Cardiac fibroblast (primary cell): ENCODE measurements at regions not wholly inside any gene's neighbourhood (a gene's known extent, or its start where the extent isn't known, plus 50 kb on each side); places are given as distances from the start of the nearest gene placed in this dataset.

Source experiments
- DNase-seq, 2 donors: peaks; one replicate each; pipeline versions ENCODE4 v3.0.0 to v3.0.0-alpha.2; 2010; ENCODE audit warnings: low read depth in 2 of 2
- H3K4me3 ChIP-seq, 2 donors: replicated peaks in 1 of 2; 1 replicate in 1 of 2; 2 replicates in 1 of 2; pipeline ENCODE4 v1.5.1; 2011; ENCODE audit warnings: low read depth in 2 of 2, low read length in 2 of 2, mild to moderate bottlenecking in 2 of 2, moderate library complexity in 1 of 2
- TF ChIP-seq, protein P1 (sequence below): IDR thresholded peaks from one replicate; pipeline ENCODE4 v1.5.1; 2011; ENCODE audit warnings: low read depth, mild to moderate bottlenecking, low read length, inconsistent platforms

DNA sequence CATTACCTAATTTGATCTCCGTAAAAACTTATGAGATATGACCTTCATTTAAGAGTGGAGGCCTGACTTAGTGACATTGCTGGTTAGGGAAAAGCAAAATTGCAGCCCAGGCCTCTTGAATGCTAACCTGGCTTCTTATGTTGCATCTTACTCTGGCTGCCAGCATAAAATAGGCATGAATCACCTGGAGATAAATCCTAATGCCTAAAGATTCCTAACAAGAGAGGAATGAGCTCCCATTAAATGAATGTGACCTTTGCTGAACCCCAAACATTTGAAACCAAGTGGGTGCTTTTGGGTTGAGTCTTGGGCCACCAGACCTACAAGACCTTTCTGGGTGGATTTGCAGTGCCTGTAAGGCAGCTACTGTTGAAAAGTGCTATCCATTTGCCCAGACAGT lies 1145.6 kb upstream of the TENM4 start:
- no peak for DNase-seq
- TF ChIP-seq, protein P1, sequence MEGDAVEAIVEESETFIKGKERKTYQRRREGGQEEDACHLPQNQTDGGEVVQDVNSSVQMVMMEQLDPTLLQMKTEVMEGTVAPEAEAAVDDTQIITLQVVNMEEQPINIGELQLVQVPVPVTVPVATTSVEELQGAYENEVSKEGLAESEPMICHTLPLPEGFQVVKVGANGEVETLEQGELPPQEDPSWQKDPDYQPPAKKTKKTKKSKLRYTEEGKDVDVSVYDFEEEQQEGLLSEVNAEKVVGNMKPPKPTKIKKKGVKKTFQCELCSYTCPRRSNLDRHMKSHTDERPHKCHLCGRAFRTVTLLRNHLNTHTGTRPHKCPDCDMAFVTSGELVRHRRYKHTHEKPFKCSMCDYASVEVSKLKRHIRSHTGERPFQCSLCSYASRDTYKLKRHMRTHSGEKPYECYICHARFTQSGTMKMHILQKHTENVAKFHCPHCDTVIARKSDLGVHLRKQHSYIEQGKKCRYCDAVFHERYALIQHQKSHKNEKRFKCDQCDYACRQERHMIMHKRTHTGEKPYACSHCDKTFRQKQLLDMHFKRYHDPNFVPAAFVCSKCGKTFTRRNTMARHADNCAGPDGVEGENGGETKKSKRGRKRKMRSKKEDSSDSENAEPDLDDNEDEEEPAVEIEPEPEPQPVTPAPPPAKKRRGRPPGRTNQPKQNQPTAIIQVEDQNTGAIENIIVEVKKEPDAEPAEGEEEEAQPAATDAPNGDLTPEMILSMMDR: no peak
- H3K4me3 ChIP-seq: no peak overlapping the region

DNA sequence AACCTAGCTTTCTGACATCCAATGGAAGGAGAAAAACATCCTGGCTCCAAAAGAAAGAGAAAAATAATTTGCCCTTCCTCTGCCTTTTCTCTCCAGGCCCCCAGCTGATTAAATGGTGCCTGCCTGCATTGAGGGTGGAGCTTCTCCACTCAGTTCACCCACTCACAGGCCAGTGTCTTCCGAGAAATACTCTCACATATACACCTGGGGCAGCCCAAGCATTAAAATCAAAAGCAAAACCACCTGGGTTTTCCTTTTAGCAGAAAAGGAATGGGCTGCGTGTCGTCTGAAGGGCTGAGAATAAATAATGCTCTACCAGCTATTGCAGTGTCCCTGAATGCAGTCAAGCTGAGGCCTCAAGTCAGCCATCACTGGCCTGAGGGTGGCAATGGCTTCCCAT lies 1143.8 kb upstream of the TENM4 start:
- TF ChIP-seq, protein P1: no peak
- H3K4me3 ChIP-seq: no peak overlapping the region
- DNase-seq: no peak

DNA sequence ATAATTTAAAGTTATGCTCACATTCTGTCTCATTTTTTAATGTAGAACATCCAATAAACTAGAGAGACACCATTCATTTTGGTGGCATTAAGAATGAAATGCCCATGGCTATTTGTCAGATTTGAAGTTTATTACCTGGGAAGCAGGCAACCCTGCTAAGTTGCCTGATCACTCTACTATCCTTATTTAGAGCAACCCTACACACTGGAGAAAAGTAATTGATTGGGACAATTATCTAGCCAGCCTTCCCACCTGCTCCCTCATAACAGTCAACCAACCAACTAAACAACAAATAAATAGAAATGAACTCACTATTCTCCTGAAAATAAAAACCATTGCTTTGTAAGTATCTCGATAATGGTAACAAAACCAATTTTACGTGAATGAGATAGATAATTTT lies 1129.0 kb upstream of the TENM4 start:
- TF ChIP-seq, protein P1: no peak
- H3K4me3 ChIP-seq: no peak overlapping the region
- no peak for DNase-seq

DNA sequence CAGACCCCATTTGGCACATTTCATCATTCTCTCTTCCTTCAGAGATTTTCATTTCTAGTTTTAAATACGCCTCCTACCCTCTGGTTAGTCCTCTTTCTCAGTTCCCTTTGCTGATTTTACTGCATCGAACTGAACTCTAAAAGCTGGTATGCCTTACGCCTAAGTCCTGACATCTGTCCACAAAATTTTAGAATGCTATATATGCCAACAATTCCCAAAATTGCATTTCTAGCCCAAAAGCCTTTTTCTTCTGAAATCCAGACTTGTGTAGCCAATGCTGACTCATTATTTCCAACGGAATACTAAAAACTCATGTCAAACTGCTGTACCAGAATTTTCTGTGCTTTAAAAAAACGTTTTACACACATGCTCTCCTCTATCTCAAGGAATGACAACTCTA lies 1124.4 kb upstream of the TENM4 start:
- DNase-seq: no peak
- TF ChIP-seq, protein P1: no peak
- no peak overlapping the region for H3K4me3 ChIP-seq

DNA sequence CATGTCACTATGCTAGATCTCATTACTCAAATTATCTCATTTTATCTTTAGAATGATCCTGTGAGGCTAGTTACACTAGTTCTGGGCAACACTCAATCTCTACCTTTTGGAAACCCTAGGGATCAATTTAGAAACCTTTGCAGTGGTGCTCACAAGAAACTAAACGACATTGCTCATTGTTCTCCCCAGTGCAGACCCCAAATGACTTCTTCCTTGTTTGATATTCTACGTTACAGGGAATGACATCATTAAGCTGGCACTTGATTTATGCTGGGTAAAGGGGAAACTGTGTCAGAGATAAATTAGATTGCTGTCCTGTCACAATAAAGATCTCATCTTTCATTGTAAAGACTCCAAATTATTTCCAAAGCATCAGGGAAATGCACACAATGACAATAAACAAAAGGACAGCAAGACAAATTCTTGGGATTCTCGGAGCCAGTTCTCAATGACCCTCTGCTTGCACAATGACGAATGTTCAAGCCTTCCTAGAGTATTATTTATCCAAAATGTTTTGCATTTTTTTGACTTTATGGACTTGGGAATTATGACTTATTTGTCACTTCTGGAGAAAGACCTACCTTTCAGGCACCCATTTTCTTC lies 1121.8 kb upstream of the TENM4 start:
- TF ChIP-seq, protein P1: no peak
- no peak overlapping the region for H3K4me3 ChIP-seq
- DNase-seq: no peak

DNA sequence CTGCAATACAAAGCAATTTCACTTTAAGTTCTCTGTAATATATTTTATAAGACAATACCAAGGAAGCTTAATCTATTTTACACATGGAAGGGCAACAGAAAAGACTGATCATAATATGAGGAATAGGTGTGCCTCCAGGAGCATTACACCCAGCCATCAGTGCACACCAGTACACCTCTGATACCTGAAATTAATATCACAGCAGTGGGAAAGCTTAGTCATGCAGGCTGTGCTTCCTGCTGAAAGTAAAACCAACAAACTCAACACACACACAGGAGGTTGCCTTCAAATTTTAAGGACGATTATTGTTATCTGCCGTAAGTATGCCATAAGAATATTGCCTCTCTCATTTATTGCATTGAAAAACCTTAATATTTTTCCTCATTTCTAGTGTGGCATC lies 1119.1 kb upstream of the TENM4 start:
- TF ChIP-seq, protein P1: no peak
- DNase-seq: no peak
- no peak overlapping the region for H3K4me3 ChIP-seq

DNA sequence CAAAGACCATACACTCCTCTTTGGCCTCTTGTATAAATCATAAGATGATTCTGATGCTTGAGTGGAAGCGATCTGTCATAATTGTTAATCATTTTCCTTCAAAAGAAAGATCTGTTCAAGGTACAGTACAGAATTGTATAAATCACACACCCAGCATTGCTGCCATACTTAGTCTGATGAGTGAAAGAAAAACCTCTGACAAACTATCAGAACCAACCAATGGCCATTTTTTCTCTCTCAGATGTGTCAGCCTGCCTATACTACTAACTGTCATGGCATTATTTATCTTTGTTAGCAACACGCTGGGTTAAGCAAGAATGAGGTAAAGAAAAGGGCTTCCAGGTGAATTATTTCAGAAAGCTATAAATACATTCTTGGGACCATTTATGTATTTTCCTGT lies 1112.7 kb upstream of the TENM4 start:
- H3K4me3 ChIP-seq: no peak overlapping the region
- TF ChIP-seq, protein P1: no peak
- no peak for DNase-seq
